Stimulated activated CD4-positive, alpha-beta T cell treated with anti-CD3 and anti-CD28 coated beads, Interleukin-2, amount 100 ng/mL, for 48 hours (primary cell): ENCODE measurements at regions not wholly inside any gene's neighbourhood (a gene's known extent, or its start where the extent isn't known, plus 50 kb on each side); places are given as distances from the start of the nearest gene placed in this dataset.

ENCODE experiments used
- DNase-seq, 2 donors: peaks; one replicate each; pipeline ENCODE4 v3.0.0-alpha.2; 2020

DNA sequence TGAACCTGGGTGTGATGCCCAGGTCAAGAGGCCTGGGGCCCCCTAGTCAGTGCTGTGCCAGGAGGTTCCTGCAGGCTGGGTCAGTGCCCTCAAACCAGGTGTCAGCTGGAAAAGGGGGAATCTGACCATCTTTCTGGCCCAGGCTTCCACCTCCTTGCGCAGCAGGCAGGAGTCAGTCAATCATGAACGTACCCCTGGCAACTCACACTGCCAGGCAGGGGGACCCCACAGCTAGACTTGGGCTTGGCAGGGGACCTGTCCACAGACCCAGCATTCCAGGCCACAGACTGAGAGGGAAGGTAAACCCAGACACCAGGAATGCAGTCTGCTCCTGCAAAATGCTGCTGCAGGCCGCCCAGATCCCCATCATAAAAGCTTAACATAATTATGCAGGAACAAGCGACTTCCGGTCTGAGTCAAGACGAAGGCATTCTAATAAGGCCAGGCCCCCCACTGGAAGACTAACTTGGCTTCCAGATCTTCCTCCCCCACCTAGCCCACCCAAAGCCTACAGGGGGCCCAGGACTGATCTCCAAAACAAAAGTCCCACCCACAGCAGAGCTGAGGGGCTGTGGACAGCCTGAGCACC lies 156.3 kb downstream of the BCOR start:
- no peak for DNase-seq

DNA sequence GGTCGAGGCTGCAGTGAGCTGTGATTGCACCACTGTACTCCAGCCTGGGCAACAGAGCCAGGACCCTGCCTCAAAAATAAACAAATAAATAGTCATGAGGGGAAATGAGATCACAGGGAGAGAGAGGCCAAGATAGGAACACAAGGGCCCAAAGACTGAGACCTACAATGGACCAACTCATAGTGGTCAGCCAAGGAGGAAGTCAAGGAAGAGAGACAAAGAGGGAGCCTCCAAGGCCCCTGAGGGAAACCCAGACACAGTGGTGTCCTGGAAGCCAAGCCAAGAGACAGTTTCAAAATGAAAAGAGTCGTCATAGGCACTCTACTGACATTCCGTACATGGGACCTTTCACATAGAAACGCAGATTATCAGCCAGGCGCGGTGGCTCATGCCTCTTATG lies 153.3 kb downstream of the BCOR start:
- no peak for DNase-seq

DNA sequence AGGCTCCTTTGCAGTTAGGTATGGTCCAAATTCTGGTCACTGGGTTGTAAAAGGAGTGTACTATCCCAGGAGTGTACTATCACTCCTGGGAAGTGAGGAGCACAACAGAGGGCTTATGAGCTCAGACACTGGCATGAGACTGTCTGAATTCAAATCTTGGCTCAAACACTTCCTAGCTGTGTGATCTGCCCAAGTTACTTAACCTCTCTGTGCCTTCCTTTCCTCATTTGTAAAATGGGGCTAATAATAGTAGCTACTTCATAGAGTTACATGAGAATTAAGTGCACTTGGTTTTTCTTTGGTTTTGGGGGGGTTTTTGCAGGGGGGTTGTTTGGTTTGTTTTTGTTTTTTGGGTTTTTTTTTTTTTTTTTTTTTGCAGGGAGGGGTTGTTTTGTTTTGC lies 152.0 kb downstream of the BCOR start:
- no peak for DNase-seq

DNA sequence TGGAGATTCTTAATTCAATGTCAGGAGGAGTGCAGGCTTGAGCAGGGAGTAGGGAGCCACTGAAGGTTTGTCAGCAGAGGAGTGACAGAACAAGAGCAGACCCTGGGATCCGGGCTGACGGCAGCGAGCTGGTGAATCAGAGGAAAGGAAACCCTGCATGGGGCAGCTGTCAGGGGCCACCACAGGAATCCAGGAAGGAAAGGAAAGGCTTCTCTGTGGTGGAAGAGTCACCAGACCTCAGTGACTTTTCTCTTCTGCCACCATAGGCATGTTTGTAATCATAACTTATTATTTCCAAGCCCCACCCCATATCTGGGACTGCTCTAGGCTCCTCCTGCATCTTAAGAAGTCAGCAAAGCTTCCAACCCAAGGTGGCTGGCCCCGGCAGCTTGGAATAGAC lies 150.9 kb downstream of the BCOR start:
- DNase-seq, result no peak

DNA sequence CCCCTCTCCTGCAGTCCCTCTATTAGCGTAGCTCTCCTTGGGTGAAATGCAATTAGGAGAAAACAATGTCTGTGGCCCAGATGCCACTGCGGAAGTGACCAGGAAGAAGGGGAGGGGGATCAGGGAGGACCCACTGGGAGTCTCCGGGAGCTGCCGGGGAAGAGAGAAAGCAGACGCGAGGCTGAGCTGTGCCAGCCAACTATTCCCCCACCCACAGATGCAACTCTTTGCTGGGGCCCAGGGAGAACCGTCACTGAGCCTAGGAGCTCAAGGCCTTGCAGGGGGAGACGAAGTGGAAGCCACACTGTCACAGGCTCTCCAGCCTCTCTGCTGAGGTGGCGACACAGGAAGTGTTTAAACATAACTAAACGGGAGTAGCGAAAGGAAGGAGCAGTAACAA lies 149.2 kb downstream of the BCOR start:
- DNase-seq, result no peak

DNA sequence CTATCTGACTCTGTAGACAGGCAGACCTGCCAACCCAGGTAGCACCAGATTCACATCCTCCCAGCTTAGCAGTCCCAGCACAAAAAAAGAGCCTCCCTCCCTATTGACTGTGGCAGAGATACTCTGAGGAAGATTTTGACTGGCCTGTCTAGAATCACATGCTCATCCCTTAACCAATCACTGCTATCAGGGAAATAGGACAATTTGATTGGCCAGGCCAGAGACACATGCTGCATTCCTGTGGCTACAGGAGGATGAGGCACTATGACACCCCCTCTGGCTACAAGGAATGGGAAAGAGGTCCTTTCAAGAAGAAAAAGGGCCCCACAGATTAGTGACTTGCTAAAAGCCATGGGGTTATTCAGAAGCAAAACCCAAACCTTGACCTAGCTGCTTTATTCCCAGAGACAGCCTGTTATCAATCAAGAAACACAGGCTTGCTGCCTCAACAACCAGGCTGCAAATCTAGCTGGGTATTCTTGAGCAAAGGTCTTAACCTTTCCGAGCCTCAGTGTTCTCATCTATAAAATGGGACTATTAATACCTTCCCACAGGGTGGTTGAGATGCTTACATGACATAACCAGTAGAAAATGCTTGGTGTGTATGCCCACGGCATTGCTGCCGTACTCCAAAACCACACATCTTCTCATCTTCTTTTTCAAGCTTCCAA lies 147.6 kb downstream of the BCOR start:
- DNase-seq, result no peak

DNA sequence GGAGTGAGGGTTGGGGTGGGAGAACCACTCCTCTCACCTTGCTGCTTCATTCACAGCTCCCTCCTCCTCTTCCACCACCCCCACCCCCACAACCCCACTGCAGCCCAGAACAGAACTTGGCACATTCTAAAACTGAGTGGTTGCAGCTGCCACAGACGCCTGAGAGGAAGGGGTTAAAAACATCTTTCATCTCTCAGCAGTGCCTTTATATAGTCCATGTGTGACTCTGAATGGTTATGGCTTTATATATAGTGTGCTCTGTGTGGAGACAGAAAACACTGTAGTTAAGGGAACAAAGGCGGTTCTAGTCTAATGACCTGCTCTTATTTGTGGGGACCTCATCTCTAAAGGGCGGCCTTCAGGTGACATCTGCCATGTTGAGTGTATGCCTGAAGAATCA lies 144.8 kb downstream of the BCOR start:
- no peak for DNase-seq

DNA sequence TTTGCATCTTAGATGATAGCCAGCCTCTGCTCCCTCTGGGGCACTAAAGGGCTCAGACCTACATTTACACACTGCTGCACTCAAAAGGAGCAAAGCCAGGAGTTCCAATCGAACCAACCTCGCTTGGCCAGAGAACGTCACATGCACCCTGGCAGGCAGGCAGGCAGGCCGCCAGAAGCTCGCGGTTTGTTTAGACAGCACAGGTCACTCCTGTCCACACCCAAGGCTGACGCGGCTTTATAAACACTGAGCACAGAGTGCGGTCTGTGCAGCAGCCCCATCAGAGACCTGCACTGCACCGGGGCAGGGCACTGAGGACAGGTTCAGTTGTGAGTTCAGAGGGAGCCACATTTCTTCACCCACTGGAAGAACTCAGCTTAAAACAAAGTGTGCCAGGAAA lies 143.9 kb downstream of the BCOR start:
- DNase-seq, result no peak

DNA sequence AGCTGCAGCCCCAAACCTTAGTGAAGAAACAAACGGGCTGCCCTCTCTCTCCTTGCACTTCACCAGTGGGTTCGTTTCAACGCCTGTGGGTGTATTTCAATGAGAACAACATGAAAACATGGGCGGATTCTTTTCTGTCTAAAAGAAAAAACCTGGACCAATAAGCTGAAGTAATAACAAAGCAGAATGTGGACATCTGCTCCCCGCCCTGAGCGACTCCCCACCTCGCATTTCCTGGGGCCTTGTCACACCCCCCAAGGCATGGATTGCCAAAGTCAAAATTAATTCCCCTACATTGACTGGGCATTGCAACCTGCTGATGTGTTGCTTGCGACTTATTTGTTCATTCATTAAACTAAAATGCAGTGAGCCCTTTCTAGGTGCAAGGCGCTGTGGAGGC lies 142.9 kb downstream of the BCOR start:
- no peak for DNase-seq

DNA sequence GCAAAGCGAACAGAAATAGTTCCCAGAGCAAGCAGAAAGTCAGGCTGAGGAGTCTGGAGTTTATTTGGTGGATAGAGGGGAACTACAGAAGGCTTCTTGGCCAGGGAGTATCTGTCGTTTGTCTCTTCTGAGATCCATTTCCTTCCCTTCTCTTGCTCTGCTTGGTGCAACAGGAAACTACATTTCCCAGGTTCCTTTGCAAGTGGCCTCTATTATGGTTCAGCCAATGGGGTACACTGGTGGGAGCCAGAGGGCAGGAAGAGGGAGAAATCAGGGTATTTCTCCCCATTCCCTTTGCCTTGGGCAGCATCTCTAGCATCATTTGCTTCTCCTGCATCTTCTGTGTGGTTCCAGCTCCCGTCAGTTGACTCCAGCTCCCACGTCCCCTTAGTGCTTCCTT lies 142.1 kb downstream of the BCOR start:
- DNase-seq, result no peak

DNA sequence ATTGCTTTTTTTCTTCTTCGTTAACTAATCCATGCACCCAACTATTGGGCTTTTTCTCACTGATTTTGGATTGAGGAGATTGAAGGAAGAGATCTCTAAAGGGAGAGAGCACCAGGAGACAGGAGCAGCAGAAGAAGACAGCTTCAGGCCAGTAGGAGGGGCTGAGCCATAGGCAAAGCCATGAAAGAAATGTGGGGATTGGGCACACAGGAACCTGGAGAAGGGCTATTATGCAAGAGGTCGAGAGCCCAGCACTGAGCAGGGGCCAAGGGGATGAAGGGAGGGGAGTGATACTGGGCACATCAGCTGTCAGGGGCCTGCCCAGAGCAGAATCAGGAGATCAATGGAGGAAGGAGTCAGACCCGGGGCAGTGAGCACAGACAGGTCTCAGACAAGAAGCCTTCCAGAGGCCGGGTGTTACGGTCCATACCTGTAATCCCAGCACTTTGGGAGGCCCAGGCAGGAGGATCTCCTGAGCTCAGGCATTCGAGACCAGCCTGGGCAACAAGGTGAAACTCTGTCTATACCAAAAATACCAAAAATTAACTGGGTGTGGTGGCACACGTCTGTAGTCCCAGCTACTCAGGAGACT lies 140.9 kb downstream of the BCOR start:
- DNase-seq, result no peak

DNA sequence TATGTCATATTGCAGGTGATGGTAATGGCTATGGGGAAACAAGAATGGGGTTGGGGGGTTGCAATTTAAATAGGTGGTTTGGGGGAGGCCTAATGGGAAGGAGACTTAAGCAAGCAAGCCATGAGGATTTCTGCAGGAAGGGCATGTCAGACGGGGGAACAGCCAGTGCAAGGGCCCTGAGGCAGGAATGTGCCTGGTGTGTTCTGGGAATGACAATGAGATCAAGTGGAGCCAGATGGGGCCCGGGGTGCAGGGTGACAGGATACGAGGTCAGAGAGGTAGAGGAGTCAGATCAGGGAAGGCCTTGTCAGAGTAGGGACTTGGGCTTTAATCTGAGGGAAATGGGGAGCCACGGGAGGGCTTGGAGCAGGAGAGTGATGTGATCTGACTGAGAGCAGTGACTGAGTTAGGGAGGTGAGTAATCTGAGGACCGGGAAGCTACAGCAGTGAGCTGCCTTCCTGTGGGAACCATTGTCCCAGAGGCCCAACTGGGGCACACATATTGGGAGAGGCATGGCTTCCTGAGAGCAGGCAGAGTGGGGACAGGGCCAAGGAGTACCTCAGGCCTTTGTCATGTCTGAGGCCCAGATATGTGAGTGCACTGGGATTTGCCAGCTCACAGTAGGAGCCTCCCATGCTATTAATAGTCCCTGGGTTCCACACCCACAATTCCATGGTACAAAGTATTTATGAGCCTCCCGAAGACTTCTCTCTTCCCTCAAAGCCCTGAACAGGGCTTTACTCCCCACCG lies 139.8 kb downstream of the BCOR start:
- no peak for DNase-seq

DNA sequence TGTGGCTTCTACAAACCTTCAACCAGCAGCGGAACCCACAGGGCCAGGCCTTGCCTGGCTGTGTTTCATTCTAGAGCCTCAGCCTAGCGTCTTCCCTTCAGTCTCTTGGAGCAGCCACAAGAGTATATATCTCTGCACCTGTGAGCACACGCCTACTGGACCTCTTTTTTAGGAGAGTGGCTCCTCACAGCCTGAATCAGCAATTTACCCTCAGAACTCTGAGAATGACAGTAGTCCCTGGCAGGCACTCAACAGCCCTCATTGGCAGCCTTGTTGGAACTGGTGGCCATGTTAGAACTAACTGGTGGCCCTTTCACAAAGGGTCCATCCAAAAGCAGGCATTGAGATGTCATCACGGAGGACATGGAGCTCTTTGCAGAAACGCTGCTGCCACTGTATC lies 138.9 kb downstream of the BCOR start:
- DNase-seq, result no peak

DNA sequence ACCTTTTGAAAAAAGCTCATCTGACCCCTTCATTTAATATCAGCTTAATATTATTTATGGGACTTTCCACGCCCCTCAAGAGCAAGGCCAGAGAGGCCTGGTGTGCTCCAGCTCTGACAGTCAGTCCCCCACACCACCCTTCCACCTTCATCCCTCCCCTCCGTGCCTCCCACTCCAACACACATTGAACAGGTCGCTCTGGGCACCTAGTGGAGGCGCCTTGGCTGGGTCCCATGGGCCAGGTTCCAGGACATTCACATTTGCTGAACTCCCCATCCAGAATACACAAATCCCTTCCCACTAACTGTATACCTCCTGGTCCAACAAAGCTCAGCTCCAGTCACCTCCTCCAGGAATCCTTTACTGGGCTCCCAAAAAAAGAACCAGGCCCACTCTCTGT lies 137.5 kb downstream of the BCOR start:
- no peak for DNase-seq

DNA sequence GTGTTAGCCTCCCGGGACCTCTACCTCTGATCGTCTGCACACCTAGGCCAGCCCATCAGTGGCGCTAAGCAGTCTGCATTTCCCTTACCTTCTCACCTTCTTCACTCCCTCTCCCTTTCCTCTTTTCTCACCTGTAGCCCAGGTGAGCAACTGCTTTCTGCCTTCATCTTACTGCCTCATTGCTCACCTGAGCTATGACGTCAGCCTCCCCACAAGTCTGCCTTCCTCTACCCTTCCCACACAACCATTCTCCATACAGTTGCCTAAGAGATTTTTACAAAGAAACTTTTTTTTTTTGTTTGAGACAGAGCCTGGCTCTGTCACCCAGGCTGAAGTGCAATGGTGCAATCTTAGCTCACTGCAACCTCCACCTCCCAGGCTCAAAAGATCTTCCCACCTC lies 136.3 kb downstream of the BCOR start:
- DNase-seq, result no peak

DNA sequence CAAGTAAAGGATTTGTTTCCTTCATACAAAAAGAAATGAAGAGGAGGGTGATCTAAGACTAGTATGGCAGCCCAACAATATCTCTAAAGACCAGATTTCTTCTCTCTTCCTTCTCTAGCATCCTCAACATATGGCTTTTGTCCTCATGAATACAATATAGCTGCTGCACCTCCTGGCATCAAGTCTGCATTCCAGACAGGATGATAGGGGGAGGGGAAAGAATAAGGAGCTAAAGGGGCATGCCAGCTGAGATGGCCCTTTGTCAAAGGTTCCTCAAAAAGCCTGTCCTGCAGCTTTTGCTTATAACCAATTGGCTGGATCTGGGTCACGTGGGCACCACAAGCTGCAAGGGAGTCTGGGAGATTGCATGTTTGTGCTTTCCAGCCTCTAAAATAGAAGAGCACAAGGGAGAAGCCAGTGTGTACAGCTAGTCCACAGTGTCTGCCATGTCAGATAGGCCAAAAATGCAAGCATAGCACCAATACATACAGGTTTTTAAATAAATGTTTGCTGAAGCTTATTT lies 132.6 kb downstream of the BCOR start:
- DNase-seq, result no peak

DNA sequence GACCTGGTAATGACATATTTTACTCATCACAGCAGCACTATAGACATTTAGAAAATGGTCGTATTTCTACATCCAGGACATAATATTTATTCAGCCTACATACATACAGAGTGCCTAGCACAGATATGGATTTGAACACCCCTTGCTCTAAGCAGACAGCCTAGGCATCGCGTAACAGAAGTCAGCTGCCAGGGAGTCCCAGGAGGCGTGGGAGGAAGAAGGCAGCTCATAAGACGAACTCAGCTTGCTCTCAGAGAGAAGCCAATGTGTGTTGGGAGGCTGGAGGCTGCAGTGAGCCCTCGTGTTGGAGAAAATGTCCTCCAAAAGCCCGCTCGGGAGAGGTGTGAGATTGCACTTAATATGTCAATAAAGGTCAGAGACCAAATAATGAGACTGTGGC lies 131.6 kb downstream of the BCOR start:
- DNase-seq, result no peak

DNA sequence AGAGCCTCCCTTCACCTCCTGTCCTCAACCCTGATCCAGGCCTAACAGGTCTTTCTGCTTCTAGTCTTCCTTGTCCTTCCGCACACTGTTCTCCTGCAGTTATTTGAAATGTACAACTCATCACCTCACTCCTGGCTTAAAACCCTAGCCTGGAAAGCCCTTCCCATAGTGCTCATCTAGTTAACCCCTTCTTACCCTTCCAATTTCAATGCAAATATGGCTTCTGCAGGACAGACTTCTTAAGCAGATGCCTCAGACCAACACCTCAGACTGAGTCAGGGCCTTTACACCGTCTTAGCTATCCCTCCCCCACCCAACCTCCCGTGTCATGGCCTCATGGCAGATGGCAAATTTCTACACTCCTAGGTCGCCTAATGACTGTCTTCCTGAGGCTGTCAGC lies 130.4 kb downstream of the BCOR start:
- DNase-seq, result peak; percentile 1 to 8

DNA sequence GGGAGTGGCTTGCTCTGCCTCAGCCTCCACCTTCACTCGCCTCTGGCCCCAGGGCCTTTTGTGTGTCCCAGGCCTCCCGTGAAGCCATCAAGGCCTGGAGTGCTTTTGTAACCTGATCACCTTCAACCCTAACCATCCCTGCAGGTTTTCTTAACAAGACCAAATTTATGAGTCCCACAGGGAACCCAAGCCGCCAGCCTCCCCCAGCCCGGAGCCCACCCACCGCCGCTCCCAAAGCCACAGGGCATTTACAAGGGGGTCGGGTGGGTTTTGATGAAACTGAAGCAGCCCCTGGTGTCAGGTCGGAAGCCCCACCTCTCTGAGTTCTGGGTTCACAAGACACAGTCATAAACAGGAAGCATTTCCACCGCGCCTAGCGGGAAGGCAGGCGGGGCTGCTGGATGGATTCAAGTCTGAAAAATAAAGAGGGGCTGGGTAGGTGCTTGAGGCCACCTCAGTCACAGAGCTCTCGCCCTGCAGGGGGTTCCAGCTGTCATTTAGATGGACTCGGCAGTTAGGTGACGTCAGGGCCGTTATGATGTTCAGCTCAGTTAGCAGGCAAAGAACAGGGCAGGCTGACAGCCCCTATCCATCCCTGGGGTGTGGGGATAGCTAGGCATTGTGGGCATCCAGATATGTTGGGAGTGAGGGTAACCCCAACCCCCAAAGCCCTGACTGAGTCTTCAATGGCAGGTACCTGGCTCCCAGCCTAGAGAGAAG lies 128.5 kb downstream of the BCOR start:
- peak in 1 of 2 donors; percentile 4 for DNase-seq

DNA sequence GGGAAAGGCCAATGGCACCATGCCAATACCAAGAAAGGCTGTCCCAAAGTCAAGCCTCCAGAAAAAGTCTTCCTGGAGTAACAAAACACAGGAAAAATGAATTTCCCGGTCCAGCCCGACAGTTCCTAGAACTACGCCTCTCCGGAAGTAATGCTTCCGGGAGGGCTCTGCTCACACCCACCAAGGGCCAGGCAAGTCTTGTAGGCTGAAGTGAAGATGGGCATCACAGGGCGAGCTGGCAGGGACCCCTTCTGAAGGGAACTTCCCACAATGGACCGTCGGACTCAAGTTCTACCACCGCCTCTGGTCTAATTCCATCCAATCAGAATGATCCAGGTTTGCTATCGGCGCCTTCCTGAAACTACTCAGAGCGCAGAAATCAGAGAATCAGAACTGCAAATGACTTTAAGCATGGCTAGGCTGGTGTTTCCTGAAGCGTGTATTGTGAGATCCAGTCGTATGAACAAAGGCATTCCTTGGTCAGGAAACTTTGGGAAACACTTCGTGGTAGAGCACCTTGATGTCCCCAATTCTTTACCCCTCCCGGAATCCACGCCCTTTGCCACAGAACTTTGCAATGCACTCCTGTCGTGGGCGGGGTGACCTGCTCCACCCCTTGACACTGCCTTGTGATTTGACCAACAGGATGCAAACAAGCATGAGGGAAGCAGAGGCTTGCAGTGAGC lies 127.8 kb downstream of the BCOR start:
- DNase-seq, result no peak

DNA sequence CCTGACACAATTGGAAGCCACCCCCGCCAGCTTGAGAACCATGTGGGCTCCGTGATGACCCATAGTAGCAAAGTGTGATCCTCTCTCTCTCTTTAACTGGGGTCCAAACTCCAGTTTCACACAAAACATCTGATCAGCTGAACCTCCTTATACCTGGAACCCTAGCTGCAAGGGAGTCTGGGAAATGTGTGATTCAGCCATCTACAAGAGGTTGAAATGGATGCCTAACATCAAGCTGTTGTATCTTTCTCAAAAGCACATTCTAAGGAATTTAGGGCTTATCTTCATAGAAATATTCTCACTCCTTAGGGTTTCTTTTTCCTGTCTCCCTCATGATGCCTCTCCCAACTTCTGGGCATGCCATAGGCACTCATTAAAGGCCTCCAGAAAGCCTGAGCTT lies 126.0 kb downstream of the BCOR start:
- DNase-seq, result no peak

DNA sequence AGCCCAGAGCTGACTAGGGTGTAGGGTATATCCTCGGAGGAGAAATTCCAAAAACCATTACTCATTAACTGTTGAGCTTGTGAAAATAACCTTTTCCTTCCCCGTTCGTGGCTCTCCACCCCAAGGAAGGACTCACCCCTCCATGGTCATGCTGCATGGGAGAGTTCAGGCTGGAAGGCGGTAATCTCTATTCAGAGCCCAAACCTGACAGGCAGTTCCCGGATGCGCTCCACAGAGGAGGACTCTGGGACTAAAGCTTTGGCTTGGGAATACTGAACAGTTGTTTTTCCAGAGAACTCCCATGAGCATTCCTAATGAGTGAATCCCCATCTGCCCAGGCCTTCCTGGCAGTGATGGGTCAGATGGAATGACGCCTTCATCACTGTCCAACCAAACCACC lies 125.4 kb downstream of the BCOR start:
- DNase-seq, result no peak

DNA sequence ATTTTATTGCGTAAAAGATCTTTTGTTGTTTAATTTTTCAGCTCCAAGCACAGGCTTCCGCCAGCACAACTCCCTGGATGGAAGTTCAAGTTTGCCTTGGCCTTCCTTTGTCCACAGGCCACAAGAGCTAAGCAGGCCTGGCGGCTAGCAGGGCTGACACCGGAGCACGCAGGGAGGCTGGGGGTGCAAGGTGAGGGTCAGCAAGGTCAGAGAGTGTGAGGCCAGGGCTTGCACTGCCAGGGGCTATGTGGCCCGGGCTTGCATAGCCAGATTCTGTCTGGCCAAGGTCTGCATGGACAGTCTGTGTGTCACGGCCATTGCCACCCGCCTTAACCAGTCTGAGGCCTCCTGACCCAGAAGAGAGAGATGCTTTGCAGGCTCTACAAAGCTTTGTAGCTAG lies 123.9 kb downstream of the BCOR start:
- no peak for DNase-seq
